ENCODE measurements at regions not wholly inside any gene's neighbourhood (a gene's known extent, or its start where the extent isn't known, plus 50 kb on each side); places are given as distances from the start of the nearest gene placed in this dataset.

GRCh38 chr5:161089569-161089968 lies 237.6 kb upstream of the ATP10B start:
- no peak for TF ChIP-seq CTCF (optimal IDR thresholded peaks at IDR 0.05 in 1 of 3, IDR thresholded peaks at IDR 0.05 in 1 of 3, conservative IDR thresholded peaks at IDR 0.05 in 1 of 3; ENCODE audit: extremely low read depth in 1 of 3, insufficient read depth in 2 of 3, low read length in 3 of 3)
- TF ChIP-seq EZH2 (IDR thresholded peaks at IDR 0.05; ENCODE audit: low read length), result no peak

Data from keratinocyte (primary cell).